ENCODE measurements at regions not wholly inside any gene's neighbourhood (a gene's known extent, or its start where the extent isn't known, plus 50 kb on each side); places are given as distances from the start of the nearest gene placed in this dataset.
A peak's percentile ranks its signal among the peaks of the same experiment; 100 is the strongest.
"Not testable (repeated sequence)": the region's sequence is repeated elsewhere in the genome, so short reads cannot be mapped to it uniquely, and the experiment has no call there.

- no peak overlapping the region for H3K4me3 ChIP-seq (ENCODE audit: low read depth, poor library complexity, severe bottlenecking)
- WGBS, 2 donors, result 83 to 84% methylated on average over 2 of the region's 2 CpGs
- no peak for DNase-seq (ENCODE audit: low spot score in 2 of 2)
- TF ChIP-seq POLR2A (IDR thresholded peaks at IDR 0.05) (no peak), CTCF (IDR thresholded peaks at IDR 0.05) (no peak)
- intact Hi-C loops (cut with DNase I; ENCODE audit: low total_unique reads), result no loop called here
These were observed 1164.2 kb downstream of the BRINP3 start for GRCh38 chr1:189313488-189313887.

DNA sequence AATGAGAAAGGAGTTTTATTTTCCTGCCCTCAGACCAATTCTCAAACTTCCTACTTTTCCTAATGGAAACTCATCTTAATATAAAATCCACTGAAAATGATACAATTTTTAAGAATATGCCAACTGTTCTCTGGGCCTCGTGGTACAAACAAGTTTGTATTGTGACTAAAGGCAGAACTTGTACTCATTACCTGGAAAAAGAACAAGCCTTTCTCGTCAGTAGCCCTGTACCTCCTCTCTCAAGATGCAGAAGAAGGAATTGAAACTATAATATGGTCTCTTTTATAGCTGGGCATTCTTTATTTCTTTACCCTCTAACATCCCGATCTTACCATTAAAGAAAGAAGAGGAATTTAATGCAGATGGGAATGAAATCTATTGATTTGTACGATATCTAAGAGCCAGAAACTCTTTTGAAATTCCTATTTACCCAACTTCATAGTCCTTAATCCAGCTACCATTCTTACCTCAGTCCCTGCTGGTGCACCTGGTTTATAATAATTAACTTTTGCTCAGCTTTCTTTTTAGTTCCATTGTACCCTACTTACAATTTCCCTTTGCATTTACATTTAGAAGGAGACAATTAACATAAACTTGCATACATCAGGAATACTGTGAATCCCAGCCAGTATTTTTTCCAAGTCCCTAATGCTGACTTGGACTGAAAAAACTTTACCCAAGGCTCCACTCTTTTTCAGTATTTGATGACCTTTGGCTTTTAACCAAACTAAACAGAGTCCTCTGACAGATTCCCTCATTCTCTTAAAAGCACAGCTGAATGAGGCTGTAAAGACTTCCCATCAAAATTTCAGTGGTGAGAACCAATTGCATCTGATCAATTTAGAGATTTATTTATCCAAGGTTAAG lies 1162.4 kb downstream of the BRINP3 start:
- 61 to 77% methylated on average over 4 of the region's 4 CpGs for WGBS, 2 donors
- H3K4me3 ChIP-seq (ENCODE audit: low read depth, poor library complexity, severe bottlenecking), result no peak overlapping the region
- no peak for DNase-seq (ENCODE audit: low spot score in 2 of 2)
- TF ChIP-seq CTCF (IDR thresholded peaks at IDR 0.05) (no peak), POLR2A (IDR thresholded peaks at IDR 0.05) (no peak)
- intact Hi-C loops (cut with DNase I; ENCODE audit: low total_unique reads), result no loop called here

DNA sequence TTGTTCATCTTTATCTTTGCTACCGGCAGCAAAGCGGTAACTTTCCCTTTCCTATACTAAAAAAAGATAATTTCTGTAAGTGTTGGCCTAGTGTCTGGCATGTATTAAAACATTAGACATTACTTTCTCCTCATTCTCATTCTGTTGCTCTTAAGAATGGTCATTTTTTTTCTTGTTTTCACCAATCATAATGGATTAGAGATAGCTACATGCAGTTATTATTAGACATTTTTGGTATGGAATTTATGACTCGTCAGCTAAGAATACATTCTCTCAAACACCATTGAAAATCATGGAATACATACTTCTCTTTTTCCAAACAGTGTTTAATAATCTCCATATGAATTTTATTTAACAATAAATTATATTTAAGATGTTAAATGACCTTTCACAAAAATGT lies 1154.6 kb downstream of the BRINP3 start:
- WGBS, 2 donors, result 82 to 87% methylated on average over 3 of the region's 3 CpGs
- intact Hi-C loops (cut with DNase I; ENCODE audit: low total_unique reads), result no loop called here
- TF ChIP-seq POLR2A (IDR thresholded peaks at IDR 0.05) (no peak), CTCF (IDR thresholded peaks at IDR 0.05) (no peak)
- no peak for DNase-seq (ENCODE audit: low spot score in 2 of 2)
- no peak overlapping the region for H3K4me3 ChIP-seq (ENCODE audit: low read depth, poor library complexity, severe bottlenecking)

GRCh38 chr1:189331071-189331470 lies 1146.6 kb downstream of the BRINP3 start:
- H3K4me3 ChIP-seq (ENCODE audit: low read depth, poor library complexity, severe bottlenecking); DNase-seq (ENCODE audit: low spot score in 2 of 2); intact Hi-C loops (cut with DNase I; ENCODE audit: low total_unique reads): not testable (repeated sequence)
- 78 to 91% methylated on average over 12 to 13 of the region's 13 CpGs for WGBS, 2 donors

- H3K4me3 ChIP-seq (ENCODE audit: low read depth, poor library complexity, severe bottlenecking), result peak overlapping the region; percentile 6
- intact Hi-C loops (cut with DNase I; ENCODE audit: low total_unique reads), result no loop called here
- TF ChIP-seq POLR2A (IDR thresholded peaks at IDR 0.05) (no peak), CTCF (IDR thresholded peaks at IDR 0.05) (no peak)
- 86 to 95% methylated on average over 17 of the region's 17 CpGs for WGBS, 2 donors
- no peak for DNase-seq (ENCODE audit: low spot score in 2 of 2)
These were observed 1141.3 kb downstream of the BRINP3 start for GRCh38 chr1:189336115-189337100.

DNA sequence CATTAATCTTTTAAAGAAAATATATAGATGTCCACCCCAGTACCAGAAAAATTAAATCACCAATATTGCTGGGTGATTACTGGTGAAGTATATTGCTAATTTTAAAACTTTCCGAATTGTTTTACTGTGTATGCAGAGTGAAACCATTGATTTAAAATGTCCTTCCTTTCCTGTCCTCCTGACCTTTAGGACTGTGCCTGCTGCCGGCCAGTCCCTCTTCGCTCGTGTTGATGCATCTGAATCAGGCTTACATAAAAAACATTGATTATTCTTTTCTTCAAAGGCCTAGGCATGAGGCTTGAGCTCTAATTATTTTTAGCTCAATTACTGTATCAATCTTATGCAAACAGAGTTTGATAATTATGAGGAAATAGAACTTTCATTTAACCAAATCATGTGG lies 1128.1 kb downstream of the BRINP3 start:
- no peak for DNase-seq (ENCODE audit: low spot score in 2 of 2)
- intact Hi-C loops (cut with DNase I; ENCODE audit: low total_unique reads), result no loop called here
- no peak overlapping the region for H3K4me3 ChIP-seq (ENCODE audit: low read depth, poor library complexity, severe bottlenecking)
- WGBS, 2 donors, result 72 to 84% methylated on average over 4 of the region's 4 CpGs
- no peak for TF ChIP-seq POLR2A (IDR thresholded peaks at IDR 0.05)
- no peak for TF ChIP-seq CTCF (IDR thresholded peaks at IDR 0.05)
